Left ventricle myocardium inferior (tissue), 1 donor: ENCODE measurements at regions not wholly inside any gene's neighbourhood (a gene's known extent, or its start where the extent isn't known, plus 50 kb on each side); places are given as distances from the start of the nearest gene placed in this dataset.

ENCODE experiments used
- DNase-seq: peaks from one replicate; pipeline ENCODE4 v3.0.0-alpha.2; 2020
- H3K27ac ChIP-seq: fragments of 200-600 bp; replicated peaks from 2 replicates; pipeline ENCODE4 v1.8.0; 2021
- H3K27me3 ChIP-seq: fragments of 200-600 bp; 2 replicates; pipeline ENCODE4 v1.8.0; 2021; ENCODE audit warnings: low read depth
- H3K36me3 ChIP-seq: fragments of 200-600 bp; 2 replicates; pipeline ENCODE4 v1.8.0; 2021
- H3K4me1 ChIP-seq: fragments of 200-600 bp; 2 replicates; pipeline ENCODE4 v1.8.0; 2021
- H3K4me3 ChIP-seq: fragments of 200-600 bp; 2 replicates; pipeline ENCODE4 v1.8.0; 2021; ENCODE audit warnings: mild to moderate bottlenecking, moderate library complexity
- H3K9me3 ChIP-seq: fragments of 200-600 bp; replicated peaks from 2 replicates; pipeline ENCODE4 v1.8.0; 2021
- CTCF ChIP-seq: fragments of 200-600 bp; IDR thresholded peaks from 2 replicates; pipeline ENCODE4 v1.8.0; 2021; ENCODE audit warnings: antibody characterized with exemption, mild to moderate bottlenecking, borderline replicate concordance
- intact Hi-C: fragments of 100-400 bp; cut with micrococcal nuclease; formaldehyde crosslinking; loops from one replicate; pipeline ENCODE4 v1.11.0; 2022
- donor health status: DM: no; HTN: yes; CAD: no; lungs with severe emphysema.

DNA sequence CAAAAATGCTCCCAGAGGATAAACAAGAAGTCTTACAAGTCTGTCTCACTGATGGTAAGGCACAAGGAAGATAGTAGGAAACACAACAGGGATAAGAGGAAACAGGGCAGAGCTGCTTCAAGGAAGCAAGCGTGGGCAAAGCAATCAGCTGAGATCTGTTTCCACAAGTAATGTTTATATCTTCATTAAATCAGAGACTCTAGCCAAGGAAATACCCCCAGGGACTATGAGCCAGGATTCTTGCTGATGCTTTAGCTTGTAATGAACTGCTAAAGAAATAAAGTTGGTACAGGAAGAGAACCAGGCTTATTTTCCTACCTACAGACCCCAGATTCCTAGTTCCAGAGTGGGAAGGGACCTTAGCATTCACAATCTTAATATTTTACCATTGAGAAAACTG is 112.7 kb upstream of the C3orf80 start:
- intact Hi-C loops, result no loop called here
- Histone ChIP-seq H3K9me3 (no peaks in the 10 kb centered on the region), H3K27me3 (peaks cover 36% of the 10 kb centered on the region), H3K36me3 (no peaks in the 10 kb centered on the region), H3K4me3 (no peak overlapping the region), H3K27ac (no peak overlapping the region), H3K4me1 (no peaks in the 10 kb centered on the region)
- no peak for DNase-seq
- TF ChIP-seq CTCF, result no peak

DNA sequence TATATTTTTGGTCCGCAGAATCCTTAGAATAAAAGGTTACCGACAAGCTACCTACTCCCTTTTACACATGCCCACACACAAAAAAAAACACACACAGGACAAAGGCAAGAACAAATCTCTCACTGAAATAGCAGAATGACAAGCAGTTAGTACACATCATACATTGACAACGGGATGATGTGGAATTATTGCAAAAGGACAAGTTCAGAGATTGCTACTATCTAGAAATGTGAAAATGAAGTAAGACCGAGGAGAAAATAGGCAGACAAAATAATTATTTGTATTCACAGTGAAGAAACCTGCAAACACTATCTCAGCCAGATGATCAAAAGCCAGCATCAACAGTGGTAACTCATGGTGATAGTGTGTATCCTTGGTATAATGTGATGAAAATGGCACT is 112.2 kb upstream of the C3orf80 start:
- Histone ChIP-seq H3K4me3 (no peak overlapping the region), H3K27ac (no peak overlapping the region), H3K36me3 (no peaks in the 10 kb centered on the region), H3K27me3 (peaks cover 36% of the 10 kb centered on the region), H3K4me1 (no peaks in the 10 kb centered on the region), H3K9me3 (no peaks in the 10 kb centered on the region)
- intact Hi-C loops, result no loop called here
- no peak for TF ChIP-seq CTCF
- no peak for DNase-seq

DNA sequence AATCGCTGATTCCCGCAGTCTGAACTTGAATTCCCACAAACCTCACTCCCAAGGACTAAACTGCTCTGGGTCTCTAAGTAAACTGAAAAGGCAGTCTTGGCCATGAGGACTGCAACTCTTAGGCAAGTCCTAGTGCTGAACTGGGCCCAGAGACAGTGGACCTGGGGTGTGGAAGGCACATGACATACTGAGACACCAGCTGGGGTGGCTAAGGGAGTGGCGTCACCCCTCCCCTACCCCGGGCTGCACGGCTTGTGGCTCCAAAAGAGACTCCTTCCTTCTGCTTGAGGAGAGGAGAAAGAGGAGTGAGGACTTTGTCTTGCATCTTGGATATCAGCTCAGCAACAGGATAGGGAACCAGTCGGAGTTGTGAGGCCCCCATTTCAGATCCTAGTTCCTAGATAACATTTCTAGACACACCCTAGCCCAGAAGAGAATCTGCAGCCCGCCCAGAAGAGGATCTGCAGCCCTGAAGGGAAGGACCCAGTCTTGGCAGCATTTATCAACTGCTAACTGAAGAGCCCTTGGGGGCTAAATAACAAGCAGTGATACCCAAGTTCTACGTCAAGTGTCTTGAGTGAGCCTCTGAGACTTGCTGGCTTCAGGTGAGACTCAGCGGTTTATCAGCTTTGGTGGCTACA is 110.7 kb upstream of the C3orf80 start:
- TF ChIP-seq CTCF, result no peak
- no peak for DNase-seq
- intact Hi-C loops, result no loop called here
- Histone ChIP-seq H3K27ac (no peak overlapping the region), H3K4me3 (no peak overlapping the region), H3K9me3 (no peaks in the 10 kb centered on the region), H3K27me3 (peaks cover 36% of the 10 kb centered on the region), H3K4me1 (no peaks in the 10 kb centered on the region), H3K36me3 (no peaks in the 10 kb centered on the region)

GRCh38 chr3:160115387-160115786 is 109.8 kb upstream of the C3orf80 start:
- no peak overlapping the region for H3K4me3 ChIP-seq
- no peak for TF ChIP-seq CTCF
- H3K9me3 ChIP-seq, result peaks cover 4% of the 10 kb centered on the region
- no peaks in the 10 kb centered on the region for H3K4me1 ChIP-seq
- intact Hi-C loops, result no loop called here
- peaks cover 36% of the 10 kb centered on the region for H3K27me3 ChIP-seq
- H3K27ac ChIP-seq, result no peak overlapping the region
- no peaks in the 10 kb centered on the region for H3K36me3 ChIP-seq
- DNase-seq, result no peak

DNA sequence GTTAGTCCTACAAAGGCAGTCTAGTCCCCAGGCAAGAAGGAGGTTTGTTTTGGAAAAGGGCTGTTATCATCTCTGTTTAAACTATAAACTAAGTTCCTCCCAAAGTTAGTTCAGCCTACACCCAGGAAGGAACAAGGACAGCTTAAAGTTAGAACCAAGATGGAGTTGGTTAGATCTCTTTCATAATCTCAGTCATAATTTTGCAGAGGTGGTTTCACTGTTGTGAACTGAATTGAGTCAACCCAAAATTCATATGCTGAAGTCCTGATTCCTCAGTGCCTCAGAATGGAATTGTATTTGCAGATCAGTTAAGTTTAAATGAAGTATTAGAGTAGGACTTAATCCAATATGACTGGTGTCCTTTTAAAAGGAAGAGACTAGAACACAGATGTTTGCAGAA is 101.0 kb upstream of the C3orf80 start:
- no peak overlapping the region for H3K4me3 ChIP-seq
- H3K27me3 ChIP-seq, result peaks cover 17% of the 10 kb centered on the region
- H3K4me1 ChIP-seq, result no peaks in the 10 kb centered on the region
- TF ChIP-seq CTCF, result no peak
- DNase-seq, result no peak
- no peak overlapping the region for H3K27ac ChIP-seq
- intact Hi-C loops, result no loop called here
- no peaks in the 10 kb centered on the region for H3K36me3 ChIP-seq
- H3K9me3 ChIP-seq, result peaks cover 13% of the 10 kb centered on the region
